GM06990 (cell line): ENCODE measurements at regions not wholly inside any gene's neighbourhood (a gene's known extent, or its start where the extent isn't known, plus 50 kb on each side); places are given as distances from the start of the nearest gene placed in this dataset.
"Not testable (repeated sequence)": the region's sequence is repeated elsewhere in the genome, so short reads cannot be mapped to it uniquely, and the experiment has no call there.

Experiments
- DNase-seq: peaks from one replicate; pipeline ENCODE4 v3.0.0-alpha.2; 2011; ENCODE audit not compliant: insufficient read length; ENCODE audit errors: extremely low read depth
- H3K27me3 ChIP-seq: replicated peaks from 2 replicates; pipeline ENCODE4 v1.6.0; 2011; ENCODE audit warnings: low read length; ENCODE audit not compliant: control insufficient read depth, insufficient read depth
- H3K36me3 ChIP-seq: 2 replicates; pipeline ENCODE4 v1.5.1; 2011; ENCODE audit warnings: low read length; ENCODE audit not compliant: control insufficient read depth, insufficient read depth
- H3K4me3 ChIP-seq: replicated peaks from 2 replicates; pipeline ENCODE4 v1.5.1; 2011; ENCODE audit warnings: low read depth, mild to moderate bottlenecking, control low read depth, low read length
- TF ChIP-seq, protein P1 (sequence below): IDR thresholded peaks from 2 replicates; pipeline ENCODE4 v1.5.1; 2011; ENCODE audit warnings: low read length, control low read depth, mild to moderate bottlenecking, inconsistent platforms; ENCODE audit not compliant: insufficient read depth, poor library complexity, severe bottlenecking

DNA sequence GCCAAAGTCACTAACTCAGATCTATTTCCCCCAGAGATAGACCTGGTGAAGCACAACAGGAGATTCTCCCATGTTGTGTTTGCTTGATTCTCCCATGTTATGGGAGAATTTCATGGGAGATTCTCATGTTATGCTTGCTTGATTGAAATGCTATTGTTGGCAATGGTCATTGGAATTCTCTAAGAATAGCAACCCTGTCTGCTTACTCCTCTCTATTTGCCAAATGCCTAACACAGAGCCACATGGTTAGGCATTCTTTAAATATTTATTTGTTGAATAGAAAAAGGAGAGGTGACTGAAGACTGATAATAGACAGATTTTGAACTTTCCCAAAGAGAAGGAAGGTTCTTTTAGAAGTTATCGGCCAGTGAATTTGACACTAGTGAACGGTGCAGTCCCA, 111.5 kb upstream of the MPHOSPH6 start:
- Histone ChIP-seq H3K27me3 (no peaks in the 10 kb centered on the region; the same call in none of the 2 replicates), H3K36me3 (no peaks in the 10 kb centered on the region), H3K4me3 (no peak overlapping the region)
- DNase-seq, result no peak
- TF ChIP-seq, protein P1, sequence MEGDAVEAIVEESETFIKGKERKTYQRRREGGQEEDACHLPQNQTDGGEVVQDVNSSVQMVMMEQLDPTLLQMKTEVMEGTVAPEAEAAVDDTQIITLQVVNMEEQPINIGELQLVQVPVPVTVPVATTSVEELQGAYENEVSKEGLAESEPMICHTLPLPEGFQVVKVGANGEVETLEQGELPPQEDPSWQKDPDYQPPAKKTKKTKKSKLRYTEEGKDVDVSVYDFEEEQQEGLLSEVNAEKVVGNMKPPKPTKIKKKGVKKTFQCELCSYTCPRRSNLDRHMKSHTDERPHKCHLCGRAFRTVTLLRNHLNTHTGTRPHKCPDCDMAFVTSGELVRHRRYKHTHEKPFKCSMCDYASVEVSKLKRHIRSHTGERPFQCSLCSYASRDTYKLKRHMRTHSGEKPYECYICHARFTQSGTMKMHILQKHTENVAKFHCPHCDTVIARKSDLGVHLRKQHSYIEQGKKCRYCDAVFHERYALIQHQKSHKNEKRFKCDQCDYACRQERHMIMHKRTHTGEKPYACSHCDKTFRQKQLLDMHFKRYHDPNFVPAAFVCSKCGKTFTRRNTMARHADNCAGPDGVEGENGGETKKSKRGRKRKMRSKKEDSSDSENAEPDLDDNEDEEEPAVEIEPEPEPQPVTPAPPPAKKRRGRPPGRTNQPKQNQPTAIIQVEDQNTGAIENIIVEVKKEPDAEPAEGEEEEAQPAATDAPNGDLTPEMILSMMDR, result no peak

DNA sequence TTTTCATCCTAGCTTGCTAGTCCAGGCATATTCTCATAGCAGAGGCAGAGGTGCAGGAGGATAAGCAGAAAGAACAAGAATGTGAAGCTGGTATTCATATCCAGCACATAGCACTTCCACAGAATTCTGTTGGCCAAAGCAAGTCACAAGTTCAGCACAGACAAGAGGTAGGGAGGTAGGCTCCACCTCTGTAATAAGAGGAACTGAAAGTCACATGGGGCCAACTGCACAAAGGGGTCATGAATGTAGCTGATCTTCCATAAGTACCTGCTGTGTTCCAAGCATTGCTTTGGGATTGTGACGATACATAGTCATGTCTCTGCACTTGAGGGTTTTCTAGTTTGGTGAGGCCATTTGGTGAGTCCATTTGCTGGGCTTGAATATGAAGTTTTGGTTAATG, 110.8 kb upstream of the MPHOSPH6 start:
- Histone ChIP-seq H3K27me3 (no peaks in the 10 kb centered on the region; the same call in none of the 2 replicates), H3K4me3 (no peak overlapping the region), H3K36me3 (no peaks in the 10 kb centered on the region)
- TF ChIP-seq, protein P1, result no peak
- no peak for DNase-seq

DNA sequence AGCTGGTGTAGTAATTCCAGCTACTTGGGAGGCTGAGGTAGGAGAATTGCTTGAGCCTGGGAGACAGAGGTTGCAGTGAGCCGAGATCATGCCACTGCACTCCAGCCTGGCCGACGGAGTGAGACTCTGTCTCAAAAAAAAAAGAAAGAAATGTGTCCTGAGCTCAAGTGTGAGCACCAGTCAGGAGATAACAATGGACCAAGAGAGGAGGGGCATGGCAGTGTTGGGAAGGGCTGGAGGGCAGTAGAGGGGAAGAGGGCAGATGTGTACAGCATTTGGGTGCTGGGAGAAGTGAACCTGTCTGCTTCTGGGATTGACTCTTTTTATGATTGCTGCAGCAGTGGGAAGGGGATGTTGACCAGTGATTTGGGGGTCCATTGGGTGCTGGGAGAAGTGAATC, 105.3 kb upstream of the MPHOSPH6 start:
- H3K27me3 ChIP-seq, H3K36me3 ChIP-seq, DNase-seq, H3K4me3 ChIP-seq: not testable (repeated sequence)

DNA sequence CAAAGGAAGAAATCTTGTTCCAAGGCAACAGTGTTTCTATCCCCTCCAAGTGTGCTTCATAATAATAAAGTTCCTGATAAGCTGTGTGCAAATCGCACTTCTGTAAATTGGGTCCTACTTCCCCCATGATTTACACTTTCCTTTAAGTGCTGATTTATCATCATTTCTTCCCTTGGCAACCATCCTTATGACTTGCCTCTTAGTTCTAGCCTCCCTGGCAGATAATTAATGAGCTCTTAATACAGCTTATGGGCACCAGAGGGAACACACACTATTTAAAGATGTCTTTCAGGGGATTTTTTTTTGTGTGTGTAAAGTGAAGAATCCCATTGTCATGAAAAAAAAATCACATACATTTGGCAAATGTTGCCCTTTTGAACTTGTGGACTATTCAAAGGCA, 101.6 kb upstream of the MPHOSPH6 start:
- TF ChIP-seq, protein P1, result no peak
- no peak for DNase-seq

DNA sequence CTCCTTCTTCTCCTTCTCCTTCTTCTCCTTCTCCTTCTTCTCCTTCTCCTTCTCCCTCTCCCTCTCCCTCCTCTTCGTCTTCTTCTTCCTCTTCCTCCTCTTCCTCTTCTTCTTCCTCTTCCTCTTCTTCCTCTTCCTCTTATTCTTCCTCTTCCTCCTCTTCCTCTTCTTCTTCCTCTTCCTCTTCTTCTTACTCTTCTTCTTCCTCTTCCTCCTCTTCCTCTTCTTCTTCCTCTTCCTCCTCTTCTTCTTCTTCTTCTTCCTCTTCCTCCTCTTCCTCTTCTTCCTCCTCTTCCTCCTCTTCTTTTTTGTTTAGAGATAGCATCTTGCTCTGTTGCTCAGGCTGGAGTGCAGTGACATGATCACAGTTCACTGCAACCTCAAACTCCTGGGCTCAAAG, 97.7 kb upstream of the MPHOSPH6 start:
- not testable (repeated sequence) for H3K36me3 ChIP-seq, H3K4me3 ChIP-seq, DNase-seq, H3K27me3 ChIP-seq

More for the DNA sequence above, 101.6 kb upstream of the MPHOSPH6 start:
- no peaks in the 10 kb centered on the region; the same call in 1 of the 2 replicates for H3K27me3 ChIP-seq
- no peak overlapping the region for H3K4me3 ChIP-seq
- no peaks in the 10 kb centered on the region for H3K36me3 ChIP-seq

DNA sequence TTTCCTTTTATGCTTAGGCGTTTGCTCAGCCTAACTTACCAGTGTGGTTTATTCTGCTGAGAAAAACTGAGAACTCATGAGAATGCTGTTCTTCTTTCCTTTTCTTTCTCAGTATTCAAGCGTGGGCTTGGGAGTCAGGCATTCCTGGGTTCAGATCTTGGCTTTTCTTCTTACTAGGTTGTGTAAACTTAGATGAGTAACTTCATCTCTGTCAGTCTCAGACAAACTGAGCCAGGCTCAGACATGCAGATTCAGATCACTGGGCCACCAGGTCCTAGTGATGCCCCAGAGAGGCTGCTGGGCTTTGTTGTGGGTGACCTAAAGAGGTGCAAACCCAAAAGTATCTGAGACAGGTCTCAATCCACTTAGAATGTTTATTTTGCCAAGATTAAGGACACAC, 95.8 kb upstream of the MPHOSPH6 start:
- H3K27me3 ChIP-seq, result no peaks in the 10 kb centered on the region
- H3K4me3 ChIP-seq, result no peak overlapping the region
- no peak for DNase-seq
- H3K36me3 ChIP-seq, result no peaks in the 10 kb centered on the region
- TF ChIP-seq, protein P1, result no peak

DNA sequence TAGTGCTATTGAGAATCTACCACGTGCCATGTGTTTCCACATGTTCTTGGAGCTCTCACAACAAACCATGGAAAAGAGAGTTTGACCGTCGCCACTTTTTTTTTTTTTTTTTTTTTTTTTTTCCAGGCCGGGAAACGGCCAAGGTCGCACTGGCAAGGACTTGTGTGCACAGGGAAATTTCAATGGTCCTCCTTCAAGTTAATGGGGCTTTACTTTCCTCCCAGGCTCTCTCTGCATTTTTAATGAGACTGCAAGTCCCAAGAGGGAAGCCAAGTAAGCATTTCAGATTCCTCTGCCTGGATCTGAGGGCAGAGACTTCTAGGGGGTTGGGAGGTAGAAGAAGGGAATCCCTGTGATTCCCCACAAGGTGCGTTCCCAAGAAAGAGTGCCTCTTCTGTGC, 94.7 kb upstream of the MPHOSPH6 start:
- TF ChIP-seq, protein P1, result no peak
- no peak for DNase-seq
- Histone ChIP-seq H3K27me3 (no peaks in the 10 kb centered on the region), H3K4me3 (no peak overlapping the region), H3K36me3 (no peaks in the 10 kb centered on the region)
